ENCODE measurements at regions not wholly inside any gene's neighbourhood (a gene's known extent, or its start where the extent isn't known, plus 50 kb on each side); places are given as distances from the start of the nearest gene placed in this dataset.
"Not testable (repeated sequence)": the region's sequence is repeated elsewhere in the genome, so short reads cannot be mapped to it uniquely, and the experiment has no call there.

DNA sequence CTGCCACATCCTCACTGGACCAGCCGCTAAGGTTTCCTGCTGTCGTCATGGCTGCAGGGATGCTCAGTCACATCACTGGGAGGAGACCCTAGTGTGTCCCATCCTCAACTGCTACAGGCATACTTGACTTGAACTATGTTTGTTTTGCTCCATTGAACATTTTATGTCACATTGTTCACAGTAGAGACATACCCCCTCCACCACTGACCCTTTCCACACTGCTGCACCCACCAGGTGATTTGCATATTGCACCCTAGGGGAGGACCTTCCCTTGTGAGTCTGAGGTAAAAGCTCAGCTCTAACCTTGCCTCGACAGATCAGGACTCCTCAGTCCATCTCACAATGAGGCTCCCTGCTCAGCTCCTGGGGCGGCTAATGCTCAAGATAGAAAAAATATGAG, 213.8 kb downstream of the ANKRD36B start:
- TF ChIP-seq, protein P1, sequence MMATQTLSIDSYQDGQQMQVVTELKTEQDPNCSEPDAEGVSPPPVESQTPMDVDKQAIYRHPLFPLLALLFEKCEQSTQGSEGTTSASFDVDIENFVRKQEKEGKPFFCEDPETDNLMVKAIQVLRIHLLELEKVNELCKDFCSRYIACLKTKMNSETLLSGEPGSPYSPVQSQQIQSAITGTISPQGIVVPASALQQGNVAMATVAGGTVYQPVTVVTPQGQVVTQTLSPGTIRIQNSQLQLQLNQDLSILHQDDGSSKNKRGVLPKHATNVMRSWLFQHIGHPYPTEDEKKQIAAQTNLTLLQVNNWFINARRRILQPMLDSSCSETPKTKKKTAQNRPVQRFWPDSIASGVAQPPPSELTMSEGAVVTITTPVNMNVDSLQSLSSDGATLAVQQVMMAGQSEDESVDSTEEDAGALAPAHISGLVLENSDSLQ (IDR thresholded peaks at IDR 0.05) = not testable (repeated sequence)
- not testable (repeated sequence) for TF ChIP-seq TARDBP, SUZ12, FOXK2, FOXA1 (IDR thresholded peaks at IDR 0.05)
